T-helper 1 cell (primary cell): ENCODE measurements at regions not wholly inside any gene's neighbourhood (a gene's known extent, or its start where the extent isn't known, plus 50 kb on each side); places are given as distances from the start of the nearest gene placed in this dataset.
"Not testable (repeated sequence)": the region's sequence is repeated elsewhere in the genome, so short reads cannot be mapped to it uniquely, and the experiment has no call there.

Source experiments
- DNase-seq, 5 donors: peaks; one replicate each; pipeline ENCODE4 v3.0.0-alpha.2; 2012 to 2020

DNA sequence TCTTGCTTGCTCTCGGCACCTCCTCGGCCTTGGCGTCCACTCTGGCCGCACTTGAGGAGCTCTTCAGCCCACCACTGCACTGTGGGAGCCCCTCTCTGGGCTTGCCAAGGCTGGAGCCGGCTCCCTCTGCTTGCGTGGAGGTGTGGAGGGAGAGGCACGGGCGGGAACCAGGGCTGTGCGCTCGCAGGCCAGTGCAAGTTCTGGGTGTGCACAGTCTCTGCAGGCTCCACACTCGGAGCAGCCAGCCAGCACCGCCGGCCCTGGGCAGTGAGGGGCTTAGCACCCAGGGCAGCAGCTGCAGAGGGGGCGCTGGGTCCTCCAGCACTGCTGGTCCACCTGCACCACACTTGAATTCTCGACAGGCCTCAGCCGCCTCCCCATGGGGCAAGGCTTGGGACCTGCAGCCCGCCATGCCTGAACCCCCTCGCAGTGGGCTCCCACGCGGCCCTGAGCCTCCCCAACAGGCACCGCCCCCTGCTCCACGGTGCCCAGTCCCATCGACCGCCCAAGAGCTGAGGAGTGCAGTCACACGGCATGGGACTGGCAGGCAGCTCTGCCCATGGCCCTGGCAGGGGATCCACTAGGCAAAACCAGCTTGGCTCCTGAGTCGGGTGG is 411.2 kb upstream of the CHAC2 start:
- DNase-seq: no peak

DNA sequence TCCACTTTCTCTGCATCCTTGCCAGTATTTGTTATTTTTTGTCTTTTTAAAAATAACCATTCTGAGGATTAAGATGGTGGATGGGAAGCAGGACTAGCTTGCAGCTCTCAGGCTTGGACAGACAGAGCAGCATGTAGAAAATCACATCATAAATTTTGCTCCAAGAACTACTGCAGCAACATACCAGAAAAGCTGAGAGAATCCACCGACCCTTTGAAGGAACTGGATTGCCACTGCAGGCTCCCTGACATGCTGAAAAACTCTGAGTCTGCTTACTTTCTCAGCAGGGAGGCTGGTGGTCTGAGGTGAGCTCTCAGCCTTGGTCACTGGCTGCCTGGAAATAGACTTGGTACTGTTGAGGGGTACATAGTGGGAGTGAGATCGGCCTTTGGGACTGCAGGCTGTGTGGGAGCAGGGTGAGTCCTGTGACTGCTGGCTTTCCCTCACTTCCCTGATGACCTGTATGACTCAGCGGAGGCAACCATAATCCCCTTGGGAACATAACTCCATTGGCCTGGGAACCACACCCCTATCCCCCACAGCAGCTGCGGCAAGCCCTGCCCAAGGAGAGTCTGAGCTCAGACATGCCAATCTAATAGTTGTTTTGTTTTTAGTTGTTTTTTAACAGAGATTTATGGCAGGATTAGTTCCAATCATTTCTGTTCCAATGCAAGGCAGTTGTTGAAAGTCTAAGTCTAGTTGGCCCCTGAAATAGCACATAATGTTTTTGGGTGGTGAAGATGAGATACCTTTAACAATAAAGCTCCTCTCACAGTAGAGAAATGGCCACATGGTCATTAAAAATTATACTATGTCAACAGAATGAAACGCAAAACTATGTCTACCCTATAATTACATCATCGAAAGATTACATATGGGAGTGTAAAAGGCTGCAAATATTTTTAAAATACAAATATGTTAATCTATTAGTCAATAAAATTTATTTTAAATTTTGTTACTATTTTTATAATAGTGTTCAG is 414.2 kb upstream of the CHAC2 start:
- no peak for DNase-seq

DNA sequence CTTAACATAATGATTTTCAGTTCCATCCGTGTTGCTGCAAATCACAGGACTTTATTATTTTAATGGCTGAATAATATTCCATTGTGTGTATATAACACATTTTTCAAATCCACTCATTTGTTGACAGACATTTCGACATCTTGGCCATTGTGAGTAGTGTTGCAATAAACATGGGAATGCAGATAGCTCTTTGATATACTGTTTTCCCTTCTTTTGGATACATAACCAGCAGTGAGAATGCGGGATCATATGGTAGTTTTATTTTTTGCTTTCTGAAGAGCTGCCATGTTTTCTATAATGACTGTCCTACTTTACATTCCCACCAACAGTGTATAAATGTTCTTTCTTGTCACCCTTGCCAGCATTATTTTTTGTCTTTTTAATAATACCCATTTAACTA is 420.3 kb upstream of the CHAC2 start:
- no peak for DNase-seq

DNA sequence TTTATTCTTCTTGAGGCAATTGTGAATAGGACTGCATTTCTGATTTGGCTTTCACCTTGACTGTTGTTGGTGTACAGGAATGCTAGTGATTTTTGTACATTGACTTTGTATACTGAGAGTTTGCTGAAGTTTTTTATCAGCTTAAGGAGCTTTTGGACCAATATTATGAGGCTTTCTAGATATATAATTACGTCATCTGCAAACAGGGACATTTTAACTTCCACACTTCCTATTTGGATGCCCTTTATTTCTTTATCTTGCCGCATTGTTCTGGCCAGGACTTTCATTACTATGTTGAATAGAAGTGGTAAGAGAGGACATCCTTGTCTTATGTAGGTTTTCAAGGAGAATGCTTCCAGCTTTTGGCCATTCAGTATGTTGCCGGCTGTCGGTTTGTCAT is 425.4 kb upstream of the CHAC2 start:
- DNase-seq: no peak

DNA sequence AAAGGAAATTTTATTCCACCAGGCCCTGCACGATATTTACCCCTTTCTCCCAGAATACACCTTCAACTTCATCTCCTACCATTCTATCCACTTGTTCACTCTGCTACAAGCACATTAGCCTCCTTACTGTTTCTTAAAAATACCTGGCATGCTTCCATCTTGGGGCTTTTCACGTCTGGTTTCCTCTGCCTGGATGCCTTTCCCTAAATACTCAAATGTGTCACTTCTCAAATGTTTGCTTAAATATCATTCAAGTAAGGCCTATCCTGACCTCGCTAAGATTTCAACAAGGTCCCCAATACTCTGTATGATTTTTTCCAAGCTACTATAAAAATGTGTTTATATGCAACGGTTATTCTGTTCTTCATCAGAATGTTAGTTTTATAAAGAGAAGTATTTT is 433.0 kb upstream of the CHAC2 start:
- no peak for DNase-seq

DNA sequence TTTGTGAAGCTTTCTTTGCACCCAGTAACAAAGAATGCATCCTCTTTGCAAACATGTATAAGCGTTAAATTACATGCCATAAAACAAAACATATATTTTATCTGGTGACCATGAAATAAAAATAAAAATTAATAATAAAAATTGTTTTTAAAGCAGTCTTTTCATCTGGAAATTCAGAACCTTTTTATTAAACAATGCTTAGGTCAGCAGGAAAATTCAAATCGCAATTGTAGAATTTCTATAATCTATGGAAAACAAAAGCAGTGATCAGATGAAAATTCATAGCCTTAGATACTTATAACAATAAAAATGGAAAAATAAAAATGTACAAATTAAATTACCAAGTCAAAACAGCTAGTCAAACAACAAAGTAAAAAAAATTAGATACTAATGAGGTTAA is 435.9 kb upstream of the CHAC2 start:
- no peak for DNase-seq

DNA sequence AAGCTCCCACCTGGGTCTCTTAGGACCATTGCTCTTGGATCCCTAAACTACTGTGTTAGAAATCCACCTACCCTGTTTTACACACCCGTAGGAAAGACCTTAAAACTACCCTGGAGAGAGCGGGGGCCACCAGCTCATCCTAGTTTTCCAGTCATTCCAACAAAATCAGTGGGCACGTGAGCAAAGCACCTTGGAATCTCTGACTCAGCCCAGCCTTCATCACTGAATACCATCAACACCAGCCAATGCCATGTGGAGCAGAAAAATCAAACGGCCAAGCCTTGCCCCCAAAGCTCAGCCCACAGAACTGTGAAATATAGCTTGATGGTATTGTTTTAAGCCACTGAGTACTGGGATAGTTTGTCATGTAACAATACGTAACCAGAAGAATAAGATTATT is 449.7 kb upstream of the CHAC2 start:
- no peak for DNase-seq

DNA sequence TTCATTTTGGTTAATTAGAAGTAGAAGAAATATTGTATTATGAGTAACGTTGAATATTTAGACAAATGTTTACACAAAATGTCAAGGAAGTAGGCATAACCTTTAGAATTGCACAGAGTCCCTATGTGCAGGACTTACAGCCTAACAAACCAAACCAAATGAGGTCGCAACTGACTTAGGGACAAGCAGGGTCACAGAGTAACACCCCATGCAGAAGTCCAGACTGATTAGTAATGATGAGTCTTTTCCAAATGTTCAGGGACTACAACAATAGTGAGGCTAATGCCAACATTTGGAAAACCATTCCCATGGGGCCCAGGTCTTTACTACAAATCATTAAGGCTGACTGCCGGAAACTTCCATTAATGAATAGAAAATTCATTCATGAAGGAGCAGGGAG is 452.5 kb upstream of the CHAC2 start:
- no peak for DNase-seq

DNA sequence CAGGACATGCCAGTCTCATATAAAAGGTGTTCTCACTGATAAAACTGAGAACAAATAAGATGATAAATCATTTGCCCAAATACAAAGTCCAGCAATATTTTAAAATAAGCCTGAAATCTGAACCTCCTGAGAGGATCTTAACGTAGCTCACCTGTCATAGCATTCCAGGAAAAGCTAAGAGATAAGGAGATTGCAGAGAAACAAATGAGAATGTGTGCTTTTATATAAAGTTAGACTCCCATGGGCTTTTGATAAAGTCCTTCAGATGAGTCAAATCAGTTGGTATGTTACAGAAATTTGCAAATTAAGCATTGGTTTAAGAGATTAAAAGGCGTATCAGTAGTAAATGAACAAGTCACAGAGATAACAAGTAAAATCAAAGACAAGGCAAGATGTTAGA is 452.9 kb upstream of the CHAC2 start:
- no peak for DNase-seq

DNA sequence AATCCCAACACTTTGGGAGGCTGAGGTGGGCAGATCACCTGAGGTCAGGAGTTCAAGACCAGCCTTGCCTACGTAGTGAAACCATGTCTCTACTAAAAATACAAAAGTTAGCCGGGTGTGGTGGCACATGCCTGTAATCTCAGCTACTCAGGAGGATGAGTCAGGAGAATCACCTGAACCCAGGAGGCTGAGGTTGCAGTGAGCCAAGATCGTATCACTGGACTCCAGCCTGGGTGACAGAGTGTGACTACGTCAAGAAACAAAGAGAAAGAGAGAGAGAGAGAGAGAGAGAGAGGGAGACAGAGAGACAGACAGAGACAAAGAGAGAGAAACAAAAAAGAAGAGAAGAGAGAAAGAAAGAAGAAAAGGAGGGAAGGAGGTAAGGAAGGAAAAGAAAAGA is 454.0 kb upstream of the CHAC2 start:
- not testable (repeated sequence) for DNase-seq

DNA sequence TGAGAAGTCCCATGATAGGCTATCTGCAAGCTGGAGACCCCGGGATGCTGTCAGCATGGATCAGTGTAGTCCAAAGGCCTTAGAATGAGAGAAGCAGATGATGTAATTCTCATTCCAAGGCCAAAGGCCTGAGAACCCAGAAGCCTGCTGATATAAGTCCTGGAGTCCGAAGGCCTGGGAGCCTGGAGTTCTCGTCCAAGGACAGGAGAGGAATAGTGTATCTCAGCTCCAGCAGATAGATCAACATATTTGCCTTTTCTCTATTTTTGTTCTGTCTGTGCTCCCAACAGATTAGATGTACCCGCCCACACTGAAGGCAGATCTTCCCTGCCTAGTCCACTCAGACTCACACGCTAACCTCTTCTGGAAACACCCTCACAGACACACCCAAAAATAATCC is 454.9 kb upstream of the CHAC2 start:
- no peak for DNase-seq

DNA sequence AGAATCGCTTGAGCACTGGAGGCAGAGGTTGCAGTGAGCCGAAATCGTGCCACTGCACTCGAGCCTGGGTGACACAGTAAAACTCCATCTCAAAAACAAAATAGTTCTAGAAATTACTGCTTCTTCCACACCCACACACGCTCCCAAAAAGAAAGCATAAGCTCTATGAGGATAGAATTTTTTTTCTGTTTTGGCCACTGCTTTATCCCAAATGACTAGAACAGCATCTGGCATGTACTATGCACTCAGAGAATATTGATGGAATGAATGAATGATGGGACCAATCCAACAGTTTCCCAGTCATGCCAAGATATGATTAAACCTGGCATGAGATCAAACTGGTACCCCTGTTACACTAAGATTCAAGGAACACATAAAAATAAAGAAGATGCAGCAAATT is 455.4 kb upstream of the CHAC2 start:
- no peak for DNase-seq

DNA sequence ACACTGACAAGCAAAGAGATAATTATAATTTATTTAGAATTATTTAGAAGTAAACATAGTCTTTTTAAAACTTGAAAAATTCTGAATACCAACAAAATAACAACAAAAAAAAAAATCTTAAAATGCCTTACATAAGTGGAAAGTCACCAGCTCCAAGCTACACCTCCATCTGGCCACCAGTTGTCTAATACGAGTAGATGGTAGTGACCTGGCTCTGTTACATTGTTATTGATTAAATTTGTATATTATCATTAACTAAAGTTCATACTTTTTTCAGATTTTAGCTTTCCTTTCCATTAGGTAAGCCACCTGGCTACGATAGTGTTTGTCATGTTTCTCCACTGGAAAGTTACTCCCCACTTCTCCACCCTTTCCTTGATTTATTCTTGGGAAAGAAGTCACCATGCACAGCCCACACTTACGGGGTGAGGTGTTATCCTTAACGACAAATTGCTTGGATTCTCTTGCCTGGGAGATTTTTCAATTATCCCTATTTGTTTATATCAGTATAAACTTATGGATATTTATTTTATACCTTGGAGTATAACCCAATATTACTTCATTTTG is 464.5 kb upstream of the CHAC2 start:
- no peak for DNase-seq

DNA sequence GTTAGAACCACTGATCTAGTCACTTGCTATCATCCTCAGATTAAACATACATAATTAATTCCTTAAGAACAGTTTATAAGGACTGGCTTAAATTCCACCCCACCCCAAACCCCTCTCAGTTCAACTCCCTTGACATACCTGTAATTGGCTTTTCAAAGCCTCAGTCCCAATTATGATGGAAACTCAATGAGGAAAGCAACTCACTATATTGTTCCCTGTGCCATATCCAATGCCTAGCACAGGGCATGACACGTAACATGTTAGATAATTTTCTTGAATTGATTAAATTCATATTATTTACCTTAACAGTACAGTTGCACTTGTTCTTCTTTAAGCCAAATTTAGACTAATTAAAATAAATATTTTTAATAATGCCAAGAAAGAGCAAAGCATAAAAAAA is 465.1 kb upstream of the CHAC2 start:
- DNase-seq: no peak

DNA sequence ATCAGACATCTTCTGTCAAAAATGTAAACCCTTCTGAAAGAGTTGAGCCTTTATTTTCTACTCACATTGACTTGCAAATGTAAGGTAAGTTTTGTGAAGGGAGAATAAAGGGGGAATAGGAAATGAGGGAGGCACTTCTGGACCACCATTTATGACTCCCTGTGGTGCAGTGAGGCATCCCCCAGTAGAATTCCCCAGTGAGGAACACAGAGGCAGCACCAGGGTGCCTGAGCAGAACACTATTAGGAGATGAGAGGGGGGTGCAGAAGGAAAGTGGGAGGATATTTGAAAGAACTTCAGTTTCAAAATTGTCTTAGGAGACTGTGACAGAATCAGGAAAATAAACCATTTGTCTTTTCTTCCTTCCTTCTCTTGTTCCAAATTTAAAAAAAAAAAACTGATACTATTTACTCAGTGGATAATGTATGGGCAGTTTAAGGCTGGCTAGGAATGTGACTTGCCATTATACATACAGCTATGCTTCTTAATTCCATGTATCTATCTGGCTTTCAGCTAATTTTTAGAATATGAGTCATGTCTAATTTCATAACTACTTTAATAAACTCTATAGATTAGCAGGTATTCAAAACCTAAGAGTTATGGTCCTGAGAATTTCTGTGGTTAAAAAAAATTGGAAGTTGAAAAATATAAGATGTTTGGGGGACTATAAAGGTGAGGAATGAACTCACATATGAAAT is 478.1 kb upstream of the CHAC2 start:
- no peak for DNase-seq

DNA sequence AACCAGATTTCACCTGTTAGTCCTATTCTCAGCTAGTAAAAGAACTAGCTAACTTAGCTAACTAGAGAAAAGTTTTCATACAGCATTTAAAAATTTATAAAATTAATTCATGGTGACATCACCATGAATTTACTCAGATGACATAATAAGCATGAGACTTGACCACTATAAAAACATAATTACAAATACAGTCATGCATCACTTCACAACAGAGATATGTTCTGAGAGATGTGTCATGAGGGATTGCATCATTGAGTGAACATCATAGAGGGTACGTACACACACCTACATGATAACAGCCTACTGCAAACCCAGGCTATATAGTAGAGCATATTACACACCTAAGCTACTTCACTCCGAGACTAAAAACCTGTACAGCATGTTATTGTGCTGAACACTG is 481.3 kb upstream of the CHAC2 start:
- no peak for DNase-seq

DNA sequence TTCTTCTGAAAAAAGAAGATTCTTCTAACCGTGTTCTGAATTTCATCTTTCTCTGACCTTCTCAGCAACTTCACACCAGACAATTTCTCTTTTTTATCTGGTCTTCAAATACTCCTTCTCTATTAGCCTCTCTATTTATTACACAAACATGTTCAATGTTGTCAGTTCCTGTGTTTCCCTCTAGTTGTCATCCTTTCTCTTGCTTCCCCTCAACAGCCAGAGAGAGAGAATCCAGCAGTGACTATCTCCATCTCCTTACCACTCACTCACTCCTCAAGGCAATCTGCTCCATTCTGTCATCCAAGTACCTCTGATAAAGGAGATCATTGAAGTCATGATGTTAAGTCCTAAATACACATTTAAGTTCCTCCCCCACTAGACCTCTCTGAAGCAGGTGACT is 491.9 kb upstream of the CHAC2 start:
- no peak for DNase-seq

DNA sequence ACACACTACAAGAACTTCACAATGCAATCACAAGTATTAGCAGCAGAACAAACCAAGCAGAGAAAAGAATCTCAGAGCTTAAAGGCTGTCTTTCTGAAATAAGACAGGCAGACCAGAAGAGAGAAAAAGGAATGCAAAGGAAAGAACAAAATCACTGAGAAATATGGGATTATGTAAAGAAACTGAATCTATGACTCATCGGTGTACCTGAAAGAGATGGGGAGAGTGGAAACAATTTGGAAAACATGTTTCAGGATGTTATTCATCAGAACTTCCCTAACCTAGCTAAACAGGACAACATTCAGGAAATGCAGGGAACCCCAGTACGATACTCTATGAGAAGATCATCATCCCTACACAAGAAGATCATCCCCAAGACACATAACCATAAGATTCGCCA is 499.0 kb upstream of the CHAC2 start:
- no peak for DNase-seq

DNA sequence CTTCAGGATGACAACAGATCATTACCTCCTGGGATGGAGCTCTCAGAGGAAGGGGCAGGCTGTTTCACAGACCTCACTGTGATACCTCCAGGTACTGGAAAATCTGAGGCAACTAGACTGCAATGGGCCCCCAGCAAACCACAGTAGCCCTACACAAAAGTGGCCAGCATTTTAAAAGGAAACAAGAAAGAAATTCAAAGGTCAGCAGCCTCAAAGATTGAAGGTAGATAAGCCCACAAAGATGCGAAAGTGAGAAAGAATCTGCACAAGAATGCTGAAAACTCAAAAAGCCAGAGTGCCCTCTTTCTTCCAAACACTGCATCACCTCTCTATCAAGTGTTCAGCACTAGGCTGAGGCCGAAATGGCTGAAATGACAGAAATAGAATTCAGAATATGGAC is 499.5 kb upstream of the CHAC2 start:
- no peak for DNase-seq

DNA sequence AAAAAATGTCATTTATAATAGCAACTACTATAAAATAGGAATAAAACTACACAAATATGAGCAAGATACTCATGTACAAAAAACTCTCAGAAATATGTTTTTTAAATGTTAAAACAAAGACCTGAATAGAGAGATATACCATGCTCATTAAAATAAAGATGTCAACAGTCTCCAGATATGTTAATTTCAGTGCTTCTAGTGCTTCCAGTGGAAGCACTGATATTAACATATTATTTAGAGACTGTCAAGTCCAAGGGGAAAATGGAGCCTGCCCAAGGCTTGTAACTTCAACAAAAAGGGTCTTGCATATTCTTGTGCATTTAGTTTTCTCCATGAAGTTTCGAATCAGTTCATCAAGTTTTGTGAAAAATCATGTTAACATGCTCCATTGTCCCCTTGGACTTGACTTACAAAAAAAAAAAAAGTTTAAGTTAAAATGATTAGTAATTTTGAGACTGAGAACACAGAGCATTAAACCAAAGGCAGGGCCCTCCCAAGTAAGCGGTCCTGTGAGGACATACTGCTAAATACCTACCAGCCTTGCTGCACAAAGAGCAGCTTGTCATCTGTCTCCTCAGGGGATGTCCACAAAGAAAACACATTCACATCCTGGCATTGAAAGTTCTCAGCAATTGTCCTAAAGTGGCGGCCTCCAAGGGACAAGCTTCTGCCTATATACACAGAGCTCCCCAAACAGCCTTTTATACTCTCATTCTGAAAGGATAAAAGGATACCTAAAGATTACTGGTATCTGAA is 501.9 kb upstream of the CHAC2 start:
- no peak for DNase-seq

DNA sequence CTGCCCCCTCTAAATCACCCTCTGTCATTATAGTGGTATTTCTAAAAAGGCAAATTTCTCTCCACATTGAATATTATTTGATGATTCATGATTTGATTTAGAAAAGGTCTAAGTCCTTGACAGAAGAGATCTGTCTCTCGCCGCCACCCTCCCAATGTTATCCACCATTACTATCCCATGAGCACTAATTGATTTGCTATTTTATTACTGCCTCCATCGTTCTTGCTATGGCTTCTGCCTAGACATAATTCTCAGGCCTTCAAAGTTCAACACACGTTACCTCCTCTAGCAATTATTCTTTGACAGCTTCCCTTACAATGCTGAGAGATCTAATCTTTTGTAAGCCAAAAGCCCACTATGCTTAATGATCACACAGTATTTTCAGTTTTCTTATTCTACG is 507.0 kb upstream of the CHAC2 start:
- DNase-seq: no peak

DNA sequence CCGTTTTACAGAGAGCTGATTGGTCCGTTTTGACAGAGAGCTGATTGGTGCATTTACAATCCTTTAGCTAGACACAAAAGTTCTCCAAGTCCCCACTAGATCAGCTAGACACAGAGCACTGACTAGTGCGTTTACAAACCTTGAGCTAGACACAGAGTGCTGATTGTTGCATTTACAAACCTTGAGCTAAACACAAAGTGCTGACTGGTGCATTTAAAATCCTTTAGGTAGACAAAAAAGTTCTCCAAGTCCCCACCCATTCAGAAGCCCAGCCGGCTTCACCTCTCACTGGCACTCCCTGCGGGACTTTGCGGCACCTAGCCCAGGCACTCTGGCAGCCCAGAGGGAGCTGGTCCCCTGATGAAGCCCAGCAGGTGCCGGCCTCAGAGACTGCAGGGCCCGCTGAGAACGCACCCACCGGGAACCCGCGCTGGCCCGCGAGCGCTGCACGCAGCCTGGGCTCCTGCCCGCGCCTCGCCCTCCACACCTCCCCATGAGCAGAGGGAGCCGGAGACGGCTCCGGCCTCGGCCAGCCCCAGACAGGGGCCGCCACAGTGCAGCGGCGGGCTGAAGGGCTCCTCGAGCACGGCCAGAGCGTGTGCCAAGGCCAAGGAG is 508.1 kb upstream of the CHAC2 start:
- no peak for DNase-seq
